CD8-positive, alpha-beta memory T cell (primary cell): ENCODE measurements at regions not wholly inside any gene's neighbourhood (a gene's known extent, or its start where the extent isn't known, plus 50 kb on each side); places are given as distances from the start of the nearest gene placed in this dataset.
A peak's percentile ranks its signal among the peaks of the same experiment; 100 is the strongest.

ENCODE experiments used
- CTCF ChIA-PET: fragments of 350-600 bp; sonication (Branson Sonifier 250); formaldehyde crosslinking; loops from one replicate; lab custom pipeline; 2021; ENCODE audit warnings: antibody characterized with exemption; lab: Charles Lee
- POLR2A ChIA-PET: fragments of 350-600 bp; sonication (Branson Sonifier 250); formaldehyde crosslinking; loops from one replicate; lab custom pipeline; 2021; ENCODE audit warnings: antibody characterized with exemption; lab: Charles Lee
- DNase-seq, 5 donors: peaks; one replicate each; pipeline versions ENCODE4 v3.0.0 to v3.0.0-alpha.2; 2020 to 2022; ENCODE audit warnings: mixed read lengths in 1 of 5
- H3K27ac ChIP-seq: one replicate; pipeline ENCODE4 v1.7.0; 2013; ENCODE audit warnings: low read depth, mild to moderate bottlenecking, low read length, moderate library complexity
- H3K27me3 ChIP-seq: 2 replicates; pipeline ENCODE4 v1.7.0; 2013; ENCODE audit warnings: low read length, mild to moderate bottlenecking; ENCODE audit not compliant: insufficient read depth, poor library complexity, severe bottlenecking
- H3K36me3 ChIP-seq: 2 replicates; pipeline ENCODE4 v1.7.0; 2013; ENCODE audit warnings: mild to moderate bottlenecking, low read length, moderate library complexity; ENCODE audit not compliant: insufficient read depth
- H3K4me1 ChIP-seq: 2 replicates; pipeline ENCODE4 v1.7.0; 2013; ENCODE audit warnings: mild to moderate bottlenecking, low read length, moderate library complexity; ENCODE audit not compliant: insufficient read depth
- H3K4me3 ChIP-seq: 2 replicates; pipeline ENCODE4 v1.7.0; 2013; ENCODE audit warnings: mild to moderate bottlenecking, low read length
- H3K9me3 ChIP-seq: 2 replicates; pipeline ENCODE4 v1.7.0; 2013; ENCODE audit warnings: mild to moderate bottlenecking, low read length
- H3K27ac Mint-ChIP-seq, 8 donors: one replicate each; pipeline ENCODE4 v1.8.0; 2020 to 2021; ENCODE audit warnings: mixed read lengths in 8 of 8, mild to moderate bottlenecking in 6 of 8, inconsistent platforms in 3 of 8, moderate library complexity in 3 of 8
- H3K27me3 Mint-ChIP-seq, 2 donors: one replicate each; pipeline ENCODE4 v1.8.0; 2020 to 2021; ENCODE audit warnings: mixed read lengths in 2 of 2, mild to moderate bottlenecking in 1 of 2, moderate library complexity in 1 of 2
- H3K36me3 Mint-ChIP-seq, 3 donors: one replicate each; pipeline ENCODE4 v1.8.0; 2020 to 2021; ENCODE audit warnings: mixed read lengths in 3 of 3, inconsistent platforms in 1 of 3, mild to moderate bottlenecking in 1 of 3
- H3K4me1 Mint-ChIP-seq, 3 donors: one replicate each; pipeline ENCODE4 v1.8.0; 2020 to 2021; ENCODE audit warnings: mixed read lengths in 3 of 3, inconsistent platforms in 1 of 3, mild to moderate bottlenecking in 1 of 3
- H3K4me3 Mint-ChIP-seq, 7 donors: one replicate each; pipeline ENCODE4 v1.8.0; 2020 to 2021; ENCODE audit warnings: mixed read lengths in 7 of 7, mild to moderate bottlenecking in 6 of 7, moderate library complexity in 4 of 7, inconsistent platforms in 2 of 7
- H3K9me3 Mint-ChIP-seq, 5 donors: one replicate each; pipeline ENCODE4 v1.8.0; 2020 to 2022; ENCODE audit warnings: mixed read lengths in 5 of 5, mild to moderate bottlenecking in 3 of 5, moderate library complexity in 2 of 5, inconsistent platforms in 1 of 5

DNA sequence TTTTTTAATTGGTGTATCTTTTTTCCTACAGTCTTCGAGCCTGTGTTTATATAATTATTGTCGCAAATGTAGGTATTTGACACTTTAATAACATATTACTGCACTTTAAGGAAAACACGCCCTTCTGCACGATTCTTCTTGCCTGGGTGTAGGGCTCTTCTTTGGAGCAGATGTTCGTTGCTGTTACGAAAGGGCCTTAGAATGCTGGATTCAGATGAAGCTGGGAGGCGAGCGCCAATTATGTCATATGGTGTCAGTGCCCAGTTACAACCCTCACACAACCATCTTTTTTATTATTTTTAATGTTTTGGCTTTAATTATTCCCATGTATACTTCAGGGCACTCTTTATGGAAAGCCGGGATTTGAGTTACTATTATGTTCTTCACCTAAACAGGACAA, 553.0 kb downstream of the EBF1 start:
- CTCF ChIA-PET: no interaction called here
- Mint-ChIP-seq H3K4me3 (no peak overlapping the region), H3K27me3 (peaks cover 1 to 3% of the 10 kb centered on the region in 2 donors), H3K27ac (no peak overlapping the region), H3K4me1 (no peaks in the 10 kb centered on the region), H3K9me3 (peaks cover 0 to 9% (median 0%) of the 10 kb centered on the region in 5 donors), H3K36me3 (peaks cover 0 to 3% (median 0%) of the 10 kb centered on the region in 3 donors)
- DNase-seq: no peak
- H3K36me3 ChIP-seq: no peaks in the 10 kb centered on the region
- H3K4me3 ChIP-seq: no peak overlapping the region
- H3K27me3 ChIP-seq: no peaks in the 10 kb centered on the region
- H3K4me1 ChIP-seq: no peaks in the 10 kb centered on the region
- no peak overlapping the region for H3K27ac ChIP-seq
- POLR2A ChIA-PET: no interaction called here
- no peaks in the 10 kb centered on the region for H3K9me3 ChIP-seq

DNA sequence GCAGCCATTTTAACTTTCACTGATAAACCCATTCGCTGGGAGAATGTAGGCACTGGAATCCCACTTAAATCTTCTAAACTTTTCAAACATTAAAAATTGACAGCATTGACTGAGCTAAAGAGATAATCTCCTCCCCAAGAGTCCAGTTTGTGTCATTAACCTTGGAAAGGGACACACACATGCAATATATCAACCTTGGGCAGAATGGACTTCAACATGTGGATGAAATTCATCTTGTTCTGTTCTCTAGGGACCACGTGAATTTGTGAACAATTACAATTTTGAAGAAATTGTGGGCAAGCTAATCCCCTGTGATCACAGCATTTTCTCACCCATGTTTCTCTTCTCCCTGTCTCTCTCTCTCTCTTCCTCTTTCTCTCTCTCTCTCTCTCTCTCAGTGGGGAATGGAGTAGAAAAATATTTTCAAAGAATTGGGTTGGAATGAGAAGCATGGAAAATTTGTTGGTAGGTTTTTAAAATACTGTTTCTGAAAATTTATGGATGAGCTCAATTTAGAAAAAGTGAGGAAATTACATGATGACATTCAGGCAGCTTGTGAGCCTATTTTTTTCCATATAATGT, 553.7 kb downstream of the EBF1 start:
- CTCF ChIA-PET: no interaction called here
- peaks cover 1 to 3% of the 10 kb centered on the region in 2 donors for H3K27me3 Mint-ChIP-seq

GRCh38 chr5:158544388-158545339, 555.1 kb downstream of the EBF1 start:
- Histone ChIP-seq H3K27me3 (no peaks in the 10 kb centered on the region), H3K27ac (no peak overlapping the region), H3K36me3 (no peaks in the 10 kb centered on the region), H3K9me3 (no peaks in the 10 kb centered on the region), H3K4me1 (no peaks in the 10 kb centered on the region), H3K4me3 (no peak overlapping the region)
- no peak for DNase-seq
- ChIA-PET CTCF (no interaction called here), POLR2A (no interaction called here)
- Mint-ChIP-seq H3K36me3 (no peaks in the 10 kb centered on the region), H3K9me3 (peaks cover 0 to 5% (median 0%) of the 10 kb centered on the region in 5 donors), H3K4me3 (no peak overlapping the region), H3K27me3 (peaks cover 0 to 1% of the 10 kb centered on the region in 2 donors), H3K27ac (no peak overlapping the region), H3K4me1 (no peaks in the 10 kb centered on the region)

More for the DNA sequence above, 553.7 kb downstream of the EBF1 start:
- no peak for DNase-seq
- H3K9me3 ChIP-seq: no peaks in the 10 kb centered on the region
- no peaks in the 10 kb centered on the region for H3K4me1 ChIP-seq
- Mint-ChIP-seq H3K27ac (no peak overlapping the region), H3K4me1 (no peaks in the 10 kb centered on the region), H3K36me3 (peaks cover 0 to 3% (median 0%) of the 10 kb centered on the region in 3 donors), H3K9me3 (peaks cover 0 to 9% (median 0%) of the 10 kb centered on the region in 5 donors), H3K4me3 (no peak overlapping the region)
- H3K27me3 ChIP-seq: no peaks in the 10 kb centered on the region
- no peak overlapping the region for H3K27ac ChIP-seq
- POLR2A ChIA-PET: no interaction called here
- no peaks in the 10 kb centered on the region for H3K36me3 ChIP-seq
- H3K4me3 ChIP-seq: no peak overlapping the region

GRCh38 chr5:158543539-158544387, 556.0 kb downstream of the EBF1 start:
- Mint-ChIP-seq H3K27ac (no peak overlapping the region), H3K9me3 (peaks cover 0 to 5% (median under 1%) of the 10 kb centered on the region in 5 donors), H3K4me3 (no peak overlapping the region), H3K27me3 (peaks cover 0 to 1% of the 10 kb centered on the region in 2 donors), H3K36me3 (no peaks in the 10 kb centered on the region), H3K4me1 (no peaks in the 10 kb centered on the region)
- DNase-seq: no peak
- H3K4me1 ChIP-seq: no peaks in the 10 kb centered on the region
- H3K4me3 ChIP-seq: no peak overlapping the region
- H3K27ac ChIP-seq: no peak overlapping the region
- H3K9me3 ChIP-seq: no peaks in the 10 kb centered on the region
- ChIA-PET POLR2A (no interaction called here), CTCF (no interaction called here)
- H3K27me3 ChIP-seq: no peaks in the 10 kb centered on the region
- no peaks in the 10 kb centered on the region for H3K36me3 ChIP-seq

DNA sequence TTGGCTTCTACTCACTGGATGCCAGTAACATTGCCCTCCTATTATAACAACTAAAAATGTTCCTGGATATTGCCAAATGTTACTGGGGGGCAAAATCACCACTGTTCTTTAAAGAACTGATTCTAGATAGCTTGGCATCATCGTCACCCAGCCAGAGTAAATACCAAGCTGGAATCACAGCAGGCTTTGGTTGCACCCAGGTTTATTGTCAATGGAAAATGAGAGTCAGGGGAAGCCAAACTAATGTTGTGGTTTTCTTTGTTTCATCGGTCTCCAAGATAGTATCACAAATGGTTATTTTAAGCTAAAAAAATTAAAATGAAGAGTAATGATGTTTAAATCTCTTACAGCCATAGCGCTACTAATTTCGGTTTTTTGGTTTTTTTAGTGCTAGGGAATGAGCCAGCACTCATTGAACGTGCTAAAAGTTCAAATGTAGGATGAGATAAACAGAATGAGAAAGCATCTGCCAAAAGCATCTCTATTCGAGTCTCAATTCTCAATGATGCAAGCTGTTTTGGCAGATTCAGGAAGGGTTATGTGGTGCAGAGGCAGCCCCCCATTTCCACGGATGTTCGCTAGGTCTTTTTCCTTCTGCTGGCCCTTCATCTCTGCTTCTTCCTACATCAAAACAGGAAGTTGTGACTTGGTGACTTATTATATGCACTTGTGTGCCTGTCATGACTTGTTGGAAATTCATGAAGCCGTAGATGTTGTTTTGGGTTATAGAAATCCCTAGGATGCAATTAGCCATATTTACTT, 558.0 kb downstream of the EBF1 start:
- H3K27me3 Mint-ChIP-seq: peaks cover 2 to 3% of the 10 kb centered on the region in 2 donors
- no peaks in the 10 kb centered on the region for H3K4me1 ChIP-seq
- CTCF ChIA-PET: no interaction called here

DNA sequence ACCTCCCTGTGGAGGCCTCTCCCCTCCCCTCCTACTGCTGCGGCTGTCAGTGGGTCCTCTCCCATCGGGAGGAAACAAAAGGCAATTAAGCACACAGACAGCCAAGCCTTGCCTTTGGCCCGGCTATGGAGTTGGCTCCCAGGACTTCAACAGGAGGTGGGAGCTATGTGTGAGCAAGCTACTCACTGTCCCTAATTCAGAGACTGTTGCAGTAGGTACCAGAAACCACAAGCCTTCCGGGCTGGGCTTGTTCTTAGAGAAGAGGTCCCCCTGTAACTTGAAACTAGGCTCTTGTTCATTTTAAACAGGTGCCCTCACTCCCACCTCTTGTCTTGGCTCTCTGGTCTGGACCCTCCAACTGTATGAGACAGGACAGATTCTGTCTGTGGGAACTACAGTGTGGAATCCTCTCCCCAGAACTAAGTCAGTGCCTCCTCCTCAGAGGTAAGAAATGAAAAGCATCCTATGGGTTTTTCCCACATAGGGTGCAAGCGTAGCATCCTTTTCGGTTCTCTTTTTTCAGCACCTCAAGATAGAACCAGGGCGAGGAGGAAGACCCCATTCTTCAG, 561.1 kb downstream of the EBF1 start:
- no peaks in the 10 kb centered on the region for H3K36me3 ChIP-seq
- no peak overlapping the region for H3K27ac ChIP-seq
- H3K9me3 Mint-ChIP-seq: peaks cover 0 to 5% (median 0%) of the 10 kb centered on the region in 5 donors

More for the DNA sequence above, 558.0 kb downstream of the EBF1 start:
- H3K9me3 Mint-ChIP-seq: peaks cover 0 to 4% (median 0%) of the 10 kb centered on the region in 5 donors
- H3K4me3 Mint-ChIP-seq: no peak overlapping the region
- Histone ChIP-seq H3K27ac (no peak overlapping the region), H3K36me3 (no peaks in the 10 kb centered on the region), H3K4me3 (no peak overlapping the region), H3K27me3 (no peaks in the 10 kb centered on the region), H3K9me3 (no peaks in the 10 kb centered on the region)
- H3K27ac Mint-ChIP-seq: no peak overlapping the region
- no peaks in the 10 kb centered on the region for H3K36me3 Mint-ChIP-seq
- DNase-seq: no peak
- H3K4me1 Mint-ChIP-seq: no peaks in the 10 kb centered on the region
- POLR2A ChIA-PET: no interaction called here

GRCh38 chr5:158537366-158537765, 562.4 kb downstream of the EBF1 start:
- H3K4me1 ChIP-seq: no peaks in the 10 kb centered on the region
- DNase-seq: no peak
- Mint-ChIP-seq H3K4me3 (no peak overlapping the region), H3K27ac (no peak overlapping the region), H3K9me3 (peaks cover 0 to 5% (median 0%) of the 10 kb centered on the region in 5 donors), H3K36me3 (no peaks in the 10 kb centered on the region), H3K27me3 (peaks cover 3% of the 10 kb centered on the region in 2 donors), H3K4me1 (no peaks in the 10 kb centered on the region)
- POLR2A ChIA-PET: no interaction called here
- no peak overlapping the region for H3K4me3 ChIP-seq
- H3K27ac ChIP-seq: no peak overlapping the region
- no peaks in the 10 kb centered on the region for H3K27me3 ChIP-seq
- CTCF ChIA-PET: no interaction called here
- H3K9me3 ChIP-seq: no peaks in the 10 kb centered on the region
- no peaks in the 10 kb centered on the region for H3K36me3 ChIP-seq

More for the DNA sequence above, 561.1 kb downstream of the EBF1 start:
- Mint-ChIP-seq H3K27ac (no peak overlapping the region), H3K36me3 (no peaks in the 10 kb centered on the region), H3K4me1 (no peaks in the 10 kb centered on the region), H3K4me3 (no peak overlapping the region), H3K27me3 (peaks cover 3% of the 10 kb centered on the region in 2 donors)
- Histone ChIP-seq H3K4me1 (no peaks in the 10 kb centered on the region), H3K4me3 (no peak overlapping the region), H3K9me3 (no peaks in the 10 kb centered on the region), H3K27me3 (no peaks in the 10 kb centered on the region)
- DNase-seq: peak in 1 of 5 donors; percentile 3
- CTCF ChIA-PET: no interaction called here
- POLR2A ChIA-PET: no interaction called here
